ENCODE measurements at regions not wholly inside any gene's neighbourhood (a gene's known extent, or its start where the extent isn't known, plus 50 kb on each side); places are given as distances from the start of the nearest gene placed in this dataset.

- H3K9me3 ChIP-seq (ENCODE audit: low read length): no peaks in the 10 kb centered on the region
- H3K4me2 ChIP-seq (ENCODE audit: low read length): no peak overlapping the region
- peak overlapping the region; percentile 4 for H3K27ac ChIP-seq (ENCODE audit: low read depth, low read length, poor library complexity, severe bottlenecking)
- peak; percentile 70 for DNase-seq (ENCODE audit: low spot score)
- no TSS peak for BruUV-seq (replicated peaks)
- H3K4me3 ChIP-seq (ENCODE audit: low read depth, low read length, poor library complexity, severe bottlenecking): no peak overlapping the region
- TF ChIP-seq EZH2phosphoT487 (IDR thresholded peaks at IDR 0.05; ENCODE audit: borderline replicate concordance, low read depth, low read length) (no peak), CTCF (conservative IDR thresholded peaks at IDR 0.05; ENCODE audit: low read length) (no peak)
- intact Hi-C loops (cut with micrococcal nuclease; ENCODE audit: unreplicated experiment): loop anchor here (2.0 to 5.0 kb wide), 2 partner anchors 26 to 133 kb away; partner anchors contain the start of gene SMAD6
- no peaks in the 10 kb centered on the region for H4K20me1 ChIP-seq (ENCODE audit: insufficient read depth, low read length)
- POLR2A ChIA-PET: interaction anchor here (1.2 to 3.3 kb wide), 2 partner anchors 10 to 16 kb away, joined by 3 to 7 read pairs; no protein-coding TSS in a partner anchor
- H2AFZ ChIP-seq (ENCODE audit: low read length): no peak overlapping the region
- H3K36me3 ChIP-seq (ENCODE audit: insufficient read depth, low read length): no peaks in the 10 kb centered on the region
- CTCF ChIA-PET (ENCODE audit: unreplicated experiment): interaction anchor here (1.7 kb wide), 1 partner anchor 16 kb away, joined by 5 read pairs; no protein-coding TSS in a partner anchor
- H3K9me2 ChIP-seq (ENCODE audit: insufficient read depth, low read length): no peaks in the 10 kb centered on the region
- no peaks in the 10 kb centered on the region for H3K79me2 ChIP-seq (ENCODE audit: insufficient read depth, low read depth, low read length)
- peaks cover 43% of the 10 kb centered on the region for H3K4me1 ChIP-seq (ENCODE audit: insufficient read depth, low read length, poor library complexity, severe bottlenecking)
Observed at GRCh38 chr15:66834881-66835878, 133.1 kb downstream of the SMAD6 start.

- Histone ChIP-seq H3K79me2 (ENCODE audit: insufficient read depth, low read depth, low read length) (no peaks in the 10 kb centered on the region), H3K9me2 (ENCODE audit: insufficient read depth, low read length) (no peaks in the 10 kb centered on the region), H3K36me3 (ENCODE audit: insufficient read depth, low read length) (no peaks in the 10 kb centered on the region), H3K9me3 (ENCODE audit: low read length) (no peaks in the 10 kb centered on the region), H3K4me2 (ENCODE audit: low read length) (no peak overlapping the region), H3K27ac (ENCODE audit: low read depth, low read length, poor library complexity, severe bottlenecking) (no peak overlapping the region), H4K20me1 (ENCODE audit: insufficient read depth, low read length) (no peaks in the 10 kb centered on the region), H2AFZ (ENCODE audit: low read length) (no peak overlapping the region), H3K4me1 (ENCODE audit: insufficient read depth, low read length, poor library complexity, severe bottlenecking) (peaks cover 43% of the 10 kb centered on the region), H3K4me3 (ENCODE audit: low read depth, low read length, poor library complexity, severe bottlenecking) (no peak overlapping the region)
- ChIA-PET CTCF (ENCODE audit: unreplicated experiment) (interaction anchor here (0.6 kb wide), 1 partner anchor 53 kb away, joined by 3 read pairs; no protein-coding TSS in a partner anchor), POLR2A (interaction anchor here (0.6 kb wide), 1 partner anchor 406 kb away, joined by 5 read pairs; no protein-coding TSS in a partner anchor)
- BruUV-seq (replicated peaks): no TSS peak
- intact Hi-C loops (cut with micrococcal nuclease; ENCODE audit: unreplicated experiment): loop anchor here (5.0 kb wide), 1 partner anchor 134 kb away; the partner anchor contains the start of gene SMAD6
- no peak for DNase-seq (ENCODE audit: low spot score)
- TF ChIP-seq CTCF (conservative IDR thresholded peaks at IDR 0.05; ENCODE audit: low read length) (no peak), EZH2phosphoT487 (IDR thresholded peaks at IDR 0.05; ENCODE audit: borderline replicate concordance, low read depth, low read length) (no peak)
Observed at GRCh38 chr15:66836231-66837030, 134.4 kb downstream of the SMAD6 start.

Measured in OCI-LY7 (cell line).